ENCODE measurements at regions not wholly inside any gene's neighbourhood (a gene's known extent, or its start where the extent isn't known, plus 50 kb on each side); places are given as distances from the start of the nearest gene placed in this dataset.

GRCh38 chr1:173118404-173118803 is 67.7 kb upstream of the TNFSF18 start:
- TF ChIP-seq CTCF (conservative IDR thresholded peaks at IDR 0.05 in 1 of 2, IDR thresholded peaks at IDR 0.05 in 1 of 2; ENCODE audit: low read depth in 1 of 2, low read length in 2 of 2) (no peak), EZH2 (IDR thresholded peaks at IDR 0.05; ENCODE audit: low read length, missing control alignments) (no peak)

Data from fibroblast of lung (primary cell).